HEK293 (cell line): ENCODE measurements at regions not wholly inside any gene's neighbourhood (a gene's known extent, or its start where the extent isn't known, plus 50 kb on each side); places are given as distances from the start of the nearest gene placed in this dataset.

Experiments
- ZNF24 ChIP-seq: fragments of 450-650 bp; formaldehyde crosslinking; IDR thresholded peaks from 2 replicates; pipeline ENCODE4 v1.5.1; 2016; ENCODE audit warnings: missing biosample characterization, missing genetic modification characterization
- ZNF670 ChIP-seq: fragments of 450-650 bp; formaldehyde crosslinking; IDR thresholded peaks from 2 replicates; pipeline ENCODE4 v1.5.1; 2016; ENCODE audit warnings: missing biosample characterization, missing genetic modification characterization, low read depth
- ZNF777 ChIP-seq: fragments of 450-650 bp; formaldehyde crosslinking; IDR thresholded peaks from 2 replicates; pipeline ENCODE4 v1.5.1; 2017; ENCODE audit warnings: missing biosample characterization, missing genetic modification characterization, borderline replicate concordance
- TF ChIP-seq, protein P1 (sequence below): fragments of 450-650 bp; formaldehyde crosslinking; IDR thresholded peaks from 2 replicates; pipeline ENCODE4 v1.5.1; 2016; ENCODE audit warnings: missing biosample characterization, missing genetic modification characterization, low read depth
- TF ChIP-seq, protein P2 (sequence below): fragments of 450-650 bp; formaldehyde crosslinking; IDR thresholded peaks from 2 replicates; pipeline ENCODE4 v1.5.1; 2016; ENCODE audit warnings: missing biosample characterization, missing genetic modification characterization
- TF ChIP-seq, protein P3 (sequence below): sonication (generic); formaldehyde crosslinking; IDR thresholded peaks from 2 replicates; pipeline ENCODE4 v1.8.1; 2022; ENCODE audit warnings: mild to moderate bottlenecking, moderate library complexity, missing genetic modification reagents
- TF ChIP-seq, protein P4 (sequence below): fragments of 450-650 bp; formaldehyde crosslinking; optimal IDR thresholded peaks from 2 replicates; pipeline ENCODE3; 2016; ENCODE audit warnings: missing biosample characterization, mild to moderate bottlenecking, missing genetic modification characterization

DNA sequence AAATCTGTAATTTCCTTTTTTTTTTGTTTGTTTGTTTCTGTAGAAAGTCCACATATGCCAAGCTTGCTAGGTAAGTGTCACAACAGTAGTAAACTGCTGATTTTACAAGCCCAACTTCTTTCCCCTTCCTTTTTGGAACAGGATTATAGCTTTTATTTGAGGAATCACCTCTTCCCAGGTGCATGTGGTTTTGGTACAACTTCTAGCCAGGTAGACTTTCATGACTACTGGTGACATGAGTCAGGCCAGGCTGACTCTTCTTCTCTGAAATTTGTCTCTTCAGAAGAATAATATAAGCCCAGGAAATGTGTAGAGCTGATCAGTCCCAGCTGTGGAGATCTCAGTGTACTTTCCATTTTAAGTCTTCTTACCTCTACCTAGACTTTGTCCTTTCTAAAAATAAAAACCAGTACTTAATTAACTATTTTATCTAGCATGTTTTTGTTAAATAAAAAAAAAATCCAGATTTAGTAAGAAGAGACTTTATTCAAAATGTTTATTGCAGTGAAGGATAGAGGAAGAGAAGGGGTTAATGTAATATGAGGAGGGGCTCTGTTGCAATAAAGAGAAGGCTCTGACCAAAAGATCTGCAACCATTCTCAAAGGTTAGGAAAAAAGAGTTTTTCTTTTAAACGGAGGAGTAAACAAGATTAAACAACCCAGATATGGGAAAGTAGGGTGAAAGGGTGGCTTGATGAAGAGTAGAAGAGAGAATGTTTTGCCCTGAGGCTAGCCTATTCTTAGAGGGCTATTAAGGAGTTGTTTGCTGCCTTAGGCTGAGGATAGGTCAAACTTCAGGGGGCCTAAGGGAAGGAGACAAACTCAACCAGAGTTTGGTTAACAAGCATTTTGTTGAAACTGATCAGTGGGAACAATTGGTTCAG, 664.2 kb downstream of the SORCS1 start:
- TF ChIP-seq ZNF24 (tag by site-specific recombination), result no peak
- TF ChIP-seq, protein P1, sequence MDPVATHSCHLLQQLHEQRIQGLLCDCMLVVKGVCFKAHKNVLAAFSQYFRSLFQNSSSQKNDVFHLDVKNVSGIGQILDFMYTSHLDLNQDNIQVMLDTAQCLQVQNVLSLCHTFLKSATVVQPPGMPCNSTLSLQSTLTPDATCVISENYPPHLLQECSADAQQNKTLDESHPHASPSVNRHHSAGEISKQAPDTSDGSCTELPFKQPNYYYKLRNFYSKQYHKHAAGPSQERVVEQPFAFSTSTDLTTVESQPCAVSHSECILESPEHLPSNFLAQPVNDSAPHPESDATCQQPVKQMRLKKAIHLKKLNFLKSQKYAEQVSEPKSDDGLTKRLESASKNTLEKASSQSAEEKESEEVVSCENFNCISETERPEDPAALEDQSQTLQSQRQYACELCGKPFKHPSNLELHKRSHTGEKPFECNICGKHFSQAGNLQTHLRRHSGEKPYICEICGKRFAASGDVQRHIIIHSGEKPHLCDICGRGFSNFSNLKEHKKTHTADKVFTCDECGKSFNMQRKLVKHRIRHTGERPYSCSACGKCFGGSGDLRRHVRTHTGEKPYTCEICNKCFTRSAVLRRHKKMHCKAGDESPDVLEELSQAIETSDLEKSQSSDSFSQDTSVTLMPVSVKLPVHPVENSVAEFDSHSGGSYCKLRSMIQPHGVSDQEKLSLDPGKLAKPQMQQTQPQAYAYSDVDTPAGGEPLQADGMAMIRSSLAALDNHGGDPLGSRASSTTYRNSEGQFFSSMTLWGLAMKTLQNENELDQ, result no peak
- no peak for TF ChIP-seq ZNF777 (tag by site-specific recombination)
- TF ChIP-seq, protein P2, sequence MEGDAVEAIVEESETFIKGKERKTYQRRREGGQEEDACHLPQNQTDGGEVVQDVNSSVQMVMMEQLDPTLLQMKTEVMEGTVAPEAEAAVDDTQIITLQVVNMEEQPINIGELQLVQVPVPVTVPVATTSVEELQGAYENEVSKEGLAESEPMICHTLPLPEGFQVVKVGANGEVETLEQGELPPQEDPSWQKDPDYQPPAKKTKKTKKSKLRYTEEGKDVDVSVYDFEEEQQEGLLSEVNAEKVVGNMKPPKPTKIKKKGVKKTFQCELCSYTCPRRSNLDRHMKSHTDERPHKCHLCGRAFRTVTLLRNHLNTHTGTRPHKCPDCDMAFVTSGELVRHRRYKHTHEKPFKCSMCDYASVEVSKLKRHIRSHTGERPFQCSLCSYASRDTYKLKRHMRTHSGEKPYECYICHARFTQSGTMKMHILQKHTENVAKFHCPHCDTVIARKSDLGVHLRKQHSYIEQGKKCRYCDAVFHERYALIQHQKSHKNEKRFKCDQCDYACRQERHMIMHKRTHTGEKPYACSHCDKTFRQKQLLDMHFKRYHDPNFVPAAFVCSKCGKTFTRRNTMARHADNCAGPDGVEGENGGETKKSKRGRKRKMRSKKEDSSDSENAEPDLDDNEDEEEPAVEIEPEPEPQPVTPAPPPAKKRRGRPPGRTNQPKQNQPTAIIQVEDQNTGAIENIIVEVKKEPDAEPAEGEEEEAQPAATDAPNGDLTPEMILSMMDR, result no peak
- TF ChIP-seq ZNF670 (tag by site-specific recombination), result no peak
- TF ChIP-seq, protein P3, sequence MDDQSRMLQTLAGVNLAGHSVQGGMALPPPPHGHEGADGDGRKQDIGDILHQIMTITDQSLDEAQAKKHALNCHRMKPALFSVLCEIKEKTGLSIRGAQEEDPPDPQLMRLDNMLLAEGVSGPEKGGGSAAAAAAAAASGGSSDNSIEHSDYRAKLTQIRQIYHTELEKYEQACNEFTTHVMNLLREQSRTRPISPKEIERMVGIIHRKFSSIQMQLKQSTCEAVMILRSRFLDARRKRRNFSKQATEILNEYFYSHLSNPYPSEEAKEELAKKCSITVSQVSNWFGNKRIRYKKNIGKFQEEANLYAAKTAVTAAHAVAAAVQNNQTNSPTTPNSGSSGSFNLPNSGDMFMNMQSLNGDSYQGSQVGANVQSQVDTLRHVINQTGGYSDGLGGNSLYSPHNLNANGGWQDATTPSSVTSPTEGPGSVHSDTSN (CRISPR knock-in tag), result no peak
- TF ChIP-seq, protein P4, sequence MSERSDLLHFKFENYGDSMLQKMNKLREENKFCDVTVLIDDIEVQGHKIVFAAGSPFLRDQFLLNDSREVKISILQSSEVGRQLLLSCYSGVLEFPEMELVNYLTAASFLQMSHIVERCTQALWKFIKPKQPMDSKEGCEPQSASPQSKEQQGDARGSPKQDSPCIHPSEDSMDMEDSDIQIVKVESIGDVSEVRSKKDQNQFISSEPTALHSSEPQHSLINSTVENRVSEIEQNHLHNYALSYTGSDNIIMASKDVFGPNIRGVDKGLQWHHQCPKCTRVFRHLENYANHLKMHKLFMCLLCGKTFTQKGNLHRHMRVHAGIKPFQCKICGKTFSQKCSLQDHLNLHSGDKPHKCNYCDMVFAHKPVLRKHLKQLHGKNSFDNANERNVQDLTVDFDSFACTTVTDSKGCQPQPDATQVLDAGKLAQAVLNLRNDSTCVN (tag by site-specific recombination), result no peak
